Choroid plexus epithelial cell (primary cell): ENCODE measurements at regions not wholly inside any gene's neighbourhood (a gene's known extent, or its start where the extent isn't known, plus 50 kb on each side); places are given as distances from the start of the nearest gene placed in this dataset.

ENCODE experiments used
- DNase-seq: peaks from one replicate; pipeline ENCODE4 v3.0.0-alpha.2; 2010; ENCODE audit warnings: low read depth
- H3K4me3 ChIP-seq: 2 replicates; pipeline ENCODE4 v1.5.1; 2011; ENCODE audit warnings: low read depth, mild to moderate bottlenecking, control low read depth, low read length, moderate library complexity
- CTCF ChIP-seq: conservative IDR thresholded peaks from 2 replicates; pipeline ENCODE4 v1.5.1; 2011; ENCODE audit warnings: low read depth, mild to moderate bottlenecking, control low read depth, inconsistent platforms, low read length, moderate library complexity

- TF ChIP-seq CTCF, result peak; percentile 35
These were observed 293.6 kb upstream of the ZMIZ1 start for GRCh38 chr10:78774999-78775711.

GRCh38 chr10:78775891-78776290 is 292.9 kb upstream of the ZMIZ1 start:
- TF ChIP-seq CTCF, result no peak
- no peak for DNase-seq
- no peak overlapping the region for H3K4me3 ChIP-seq

More at GRCh38 chr10:78774999-78775711, 293.6 kb upstream of the ZMIZ1 start:
- H3K4me3 ChIP-seq, result no peak overlapping the region
- peak; percentile 90 for DNase-seq

DNA sequence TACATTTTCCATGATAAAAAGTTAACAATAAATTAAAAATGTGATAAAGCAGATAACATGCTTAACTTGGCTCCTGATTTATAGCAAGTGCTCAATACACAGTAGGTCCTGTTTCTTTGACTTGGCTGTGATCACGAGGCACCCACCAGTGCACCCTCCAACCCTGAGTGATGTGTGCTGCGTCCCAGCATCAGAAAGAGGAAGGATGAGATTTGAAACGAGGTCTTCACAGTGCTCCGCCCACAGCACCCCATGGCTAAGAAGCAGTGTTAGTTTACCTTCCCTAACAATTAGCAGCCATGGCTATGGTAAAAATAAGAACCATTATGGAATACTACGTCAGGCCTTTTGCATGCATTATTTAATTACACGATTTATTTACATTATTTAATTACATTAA is 292.0 kb upstream of the ZMIZ1 start:
- DNase-seq, result no peak
- H3K4me3 ChIP-seq, result no peak overlapping the region
- no peak for TF ChIP-seq CTCF

DNA sequence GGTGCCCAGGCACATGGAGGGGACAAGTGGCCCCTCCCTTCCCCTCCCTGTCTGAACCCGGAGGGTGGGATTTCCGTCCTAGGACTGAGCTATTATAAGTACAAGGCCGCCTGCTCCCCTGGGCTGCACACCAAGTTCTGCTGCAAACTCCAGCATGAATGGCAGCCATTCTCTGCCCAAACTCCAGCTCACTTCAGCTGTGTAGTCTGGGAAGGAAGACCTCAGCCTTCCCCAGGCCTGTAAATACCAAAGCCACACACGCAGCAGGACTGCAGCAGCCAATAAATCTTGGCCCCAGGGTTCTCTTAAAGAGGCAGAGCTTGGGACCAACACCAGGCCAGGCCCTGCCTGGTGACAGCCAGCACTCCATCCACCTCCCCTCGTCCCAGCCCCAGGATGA is 291.3 kb upstream of the ZMIZ1 start:
- no peak for TF ChIP-seq CTCF
- peak; percentile 38 for DNase-seq
- H3K4me3 ChIP-seq, result no peak overlapping the region

- H3K4me3 ChIP-seq, result no peak overlapping the region
- DNase-seq, result no peak
- TF ChIP-seq CTCF, result no peak
These were observed 290.9 kb upstream of the ZMIZ1 start for GRCh38 chr10:78777867-78778266.

DNA sequence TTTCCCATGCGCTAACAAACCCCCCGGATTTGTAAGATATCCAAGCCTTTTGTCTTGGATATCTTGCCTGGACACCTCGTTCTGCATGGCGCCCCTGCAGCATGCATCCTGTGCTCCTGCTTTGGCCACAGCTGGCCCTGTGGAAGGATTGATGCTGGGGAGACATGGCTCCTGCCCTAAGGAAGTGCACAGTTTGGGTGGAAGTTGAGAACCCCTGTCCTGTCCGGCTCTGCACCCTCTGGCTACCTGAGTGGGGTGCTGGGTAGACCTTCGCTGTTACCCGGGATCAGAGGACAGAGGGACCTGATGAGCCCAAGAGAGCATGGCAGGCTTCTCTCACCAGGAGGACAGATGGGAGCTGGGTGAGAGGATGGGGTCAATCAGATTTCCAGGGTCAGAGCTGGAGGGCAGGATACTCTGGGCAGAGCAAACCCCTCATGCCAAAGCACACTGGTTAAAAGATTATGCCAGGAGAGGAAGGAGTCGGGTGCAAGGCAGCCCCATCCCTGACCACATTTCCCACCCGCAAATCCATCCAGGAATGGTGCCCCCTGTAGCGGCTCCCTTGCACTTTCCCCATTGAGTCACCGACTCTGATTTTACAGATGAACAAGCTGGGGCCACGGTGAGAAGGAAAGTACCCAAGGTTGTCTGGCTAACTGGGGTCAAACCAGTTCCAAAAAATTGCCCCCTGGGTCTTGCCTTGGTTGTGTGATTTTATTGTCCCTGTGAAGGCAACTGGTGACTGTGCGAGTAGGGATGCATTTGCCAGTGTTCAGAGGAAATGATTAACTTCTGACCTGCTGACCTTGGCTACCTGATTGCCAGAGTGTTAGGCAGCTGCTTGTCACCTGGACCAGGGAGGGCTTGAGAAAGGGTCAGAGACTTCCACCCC is 290.1 kb upstream of the ZMIZ1 start:
- DNase-seq, result no peak
- no peak overlapping the region for H3K4me3 ChIP-seq
- no peak for TF ChIP-seq CTCF
